Naive thymus-derived CD4-positive, alpha-beta T cell (primary cell): ENCODE measurements at regions not wholly inside any gene's neighbourhood (a gene's known extent, or its start where the extent isn't known, plus 50 kb on each side); places are given as distances from the start of the nearest gene placed in this dataset.
"Not testable (repeated sequence)": the region's sequence is repeated elsewhere in the genome, so short reads cannot be mapped to it uniquely, and the experiment has no call there.

Experiments used
- ATAC-seq: fragments of 150-1000 bp; cut with Tn5 transposase; 2 replicates; pipeline ENCODE4 v1.10.0; 2021; ENCODE audit warnings: mild to moderate bottlenecking, moderate library complexity
- CTCF ChIA-PET: fragments of 350-600 bp; sonication (Branson Sonifier 250); formaldehyde crosslinking; loops from one replicate; lab custom pipeline; 2021; ENCODE audit warnings: antibody characterized with exemption; lab: Charles Lee
- POLR2A ChIA-PET: fragments of 350-600 bp; sonication (Branson Sonifier 250); formaldehyde crosslinking; loops from one replicate; lab custom pipeline; 2021; ENCODE audit warnings: antibody characterized with exemption, inconsistent platforms; lab: Charles Lee
- DNase-seq, 9 donors: peaks; one replicate each; pipeline versions ENCODE4 v3.0.0 to v3.0.0-alpha.2; 2020 to 2022; ENCODE audit warnings: mixed read lengths in 1 of 9
- H3K27ac ChIP-seq: one replicate; pipeline ENCODE4 v1.7.0; 2013; ENCODE audit warnings: mild to moderate bottlenecking, low read depth, low read length, moderate library complexity
- H3K27me3 ChIP-seq, 2 donors: one replicate each; pipeline ENCODE4 v1.7.0; 2013; ENCODE audit warnings: low read length in 2 of 2, mild to moderate bottlenecking in 2 of 2, moderate library complexity in 2 of 2; ENCODE audit not compliant: control insufficient read depth in 2 of 2, insufficient read depth in 2 of 2
- H3K36me3 ChIP-seq, 3 experiments: 1 replicate in 2 of 3; 2 replicates in 1 of 3; pipeline ENCODE4 v1.7.0; 2013; ENCODE audit warnings: low read length in 3 of 3, mild to moderate bottlenecking in 3 of 3, moderate library complexity in 1 of 3; ENCODE audit not compliant: insufficient read depth in 3 of 3, control insufficient read depth in 2 of 3
- H3K4me1 ChIP-seq, 2 donors: one replicate each; pipeline ENCODE4 v1.7.0; 2013; ENCODE audit warnings: low read length in 2 of 2, mild to moderate bottlenecking in 2 of 2, moderate library complexity in 1 of 2; ENCODE audit not compliant: control insufficient read depth in 2 of 2, insufficient read depth in 2 of 2
- H3K4me3 ChIP-seq: 2 replicates; pipeline ENCODE4 v1.7.0; 2013; ENCODE audit warnings: mild to moderate bottlenecking, low read length
- H3K9me3 ChIP-seq, 3 experiments: 1 replicate in 2 of 3; 2 replicates in 1 of 3; pipeline ENCODE4 v1.7.0; 2013; ENCODE audit warnings: low read length in 3 of 3; ENCODE audit not compliant: control insufficient read depth in 2 of 3
- H3K27ac Mint-ChIP-seq, 9 donors: one replicate each; pipeline ENCODE4 v1.8.0; 2020 to 2022; ENCODE audit warnings: mixed read lengths in 9 of 9, mild to moderate bottlenecking in 8 of 9, moderate library complexity in 5 of 9, inconsistent platforms in 2 of 9
- H3K27me3 Mint-ChIP-seq, 5 donors: one replicate each; pipeline ENCODE4 v1.8.0; 2021 to 2022; ENCODE audit warnings: mixed read lengths in 5 of 5, mild to moderate bottlenecking in 1 of 5
- H3K36me3 Mint-ChIP-seq, 5 donors: one replicate each; pipeline ENCODE4 v1.8.0; 2020 to 2022; ENCODE audit warnings: mixed read lengths in 5 of 5, mild to moderate bottlenecking in 3 of 5, inconsistent platforms in 1 of 5
- H3K4me1 Mint-ChIP-seq, 7 donors: one replicate each; pipeline ENCODE4 v1.8.0; 2020 to 2022; ENCODE audit warnings: mixed read lengths in 7 of 7, mild to moderate bottlenecking in 3 of 7, inconsistent platforms in 1 of 7
- H3K4me3 Mint-ChIP-seq, 10 donors: one replicate each; pipeline ENCODE4 v1.8.0; 2020 to 2022; ENCODE audit warnings: mild to moderate bottlenecking in 10 of 10, mixed read lengths in 10 of 10, moderate library complexity in 6 of 10, inconsistent platforms in 2 of 10
- H3K9me3 Mint-ChIP-seq, 11 donors: one replicate each; pipeline ENCODE4 v1.8.0; 2020 to 2022; ENCODE audit warnings: mixed read lengths in 11 of 11, mild to moderate bottlenecking in 4 of 11, inconsistent platforms in 1 of 11, moderate library complexity in 1 of 11
- intact Hi-C, 2 donors: fragments of 100-400 bp; cut with micrococcal nuclease; formaldehyde crosslinking; loops; one replicate each; pipeline ENCODE4 v1.15.1; 2023

DNA sequence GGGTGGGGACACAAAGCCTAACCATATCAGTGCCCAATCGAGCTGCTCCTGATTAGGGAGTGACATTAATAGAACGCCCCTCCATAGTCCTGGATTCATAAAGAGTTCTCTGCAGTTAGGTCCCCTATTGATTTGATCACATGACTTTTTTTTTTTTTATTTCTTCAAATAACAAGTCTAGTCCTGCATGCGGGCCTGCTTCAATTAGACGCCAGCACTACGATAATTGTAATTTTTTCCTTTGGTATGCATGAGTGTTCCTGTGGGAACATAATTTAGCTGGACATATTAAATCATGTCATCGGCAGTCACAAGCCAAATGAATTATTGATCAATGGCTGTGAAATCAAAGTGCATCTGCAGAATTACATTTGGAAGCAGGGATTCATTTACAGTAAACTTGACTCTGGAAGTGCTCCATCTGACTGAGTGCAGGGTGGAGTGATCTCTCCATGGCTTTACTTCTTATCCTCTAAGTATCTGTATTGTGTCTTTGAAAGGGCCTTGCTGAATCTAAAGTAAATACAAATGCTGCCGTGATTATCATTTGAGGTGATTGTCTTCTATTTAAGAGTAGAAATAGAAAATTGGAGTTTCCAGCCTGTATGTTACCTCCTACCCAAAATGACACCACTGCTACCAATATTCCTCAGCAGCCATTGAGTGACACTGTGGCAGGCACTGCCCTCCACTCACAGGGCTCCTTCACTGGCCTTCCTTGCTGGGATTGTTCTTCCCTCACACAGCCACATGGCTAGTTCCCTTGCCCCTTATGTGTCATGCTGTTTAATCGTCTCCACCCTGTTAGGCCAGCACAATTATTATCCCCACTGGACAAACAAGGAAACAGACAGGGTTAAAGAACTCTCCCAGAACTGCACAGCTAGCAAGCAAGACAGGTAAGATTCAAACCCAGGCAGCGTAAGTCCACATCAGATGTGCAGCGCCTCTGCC lies 337.4 kb upstream of the ID2 start:
- H3K4me1 ChIP-seq, result peaks cover 0 to 19% of the 10 kb centered on the region in 2 donors
- Mint-ChIP-seq H3K4me3 (no peak overlapping the region), H3K9me3 (peaks cover 0 to 8% (median 0%) of the 10 kb centered on the region in 11 donors), H3K36me3 (peaks cover 0 to 16% (median 0%) of the 10 kb centered on the region in 5 donors), H3K27ac (no peak overlapping the region), H3K27me3 (no peaks in the 10 kb centered on the region), H3K4me1 (peaks cover 0 to 6% (median 0%) of the 10 kb centered on the region in 7 donors)
- no peak for ATAC-seq
- intact Hi-C loops, result no loop called here
- ChIA-PET POLR2A (no interaction called here), CTCF (no interaction called here)
- H3K36me3 ChIP-seq, result no peaks in the 10 kb centered on the region
- H3K4me3 ChIP-seq, result no peak overlapping the region
- H3K27ac ChIP-seq, result no peak overlapping the region
- no peaks in the 10 kb centered on the region for H3K9me3 ChIP-seq
- H3K27me3 ChIP-seq, result no peaks in the 10 kb centered on the region
- DNase-seq, result no peak

DNA sequence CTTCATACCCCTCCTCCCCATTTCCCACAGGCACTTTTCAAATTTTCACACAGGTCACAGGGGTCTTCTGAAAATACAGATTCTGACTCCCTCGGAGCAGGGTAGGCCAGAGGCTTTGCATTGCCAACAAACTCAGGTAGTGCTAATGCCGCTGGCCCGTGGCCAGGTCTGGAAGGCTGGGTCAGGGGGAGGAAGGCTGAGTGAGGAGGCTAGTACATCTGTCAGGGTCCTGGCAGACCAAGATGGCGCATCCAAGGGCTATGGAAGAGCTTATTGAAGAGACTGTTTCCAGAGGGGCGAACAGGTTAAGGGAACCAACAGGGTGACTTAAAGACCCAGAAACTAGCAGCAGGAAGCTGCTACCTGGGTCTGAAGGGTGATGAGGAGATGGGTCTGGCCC lies 336.7 kb upstream of the ID2 start:
- H3K9me3 Mint-ChIP-seq, result peaks cover 0 to 8% (median 0%) of the 10 kb centered on the region in 11 donors
- peak overlapping the region in 1 of 9 donors; percentile 50 for H3K27ac Mint-ChIP-seq
- peaks cover 0 to 17% (median 0%) of the 10 kb centered on the region in 5 donors for H3K36me3 Mint-ChIP-seq
- no peaks in the 10 kb centered on the region for H3K27me3 ChIP-seq
- intact Hi-C loops, result no loop called here
- no peaks in the 10 kb centered on the region for H3K9me3 ChIP-seq
- ChIA-PET POLR2A (no interaction called here), CTCF (no interaction called here)
- H3K4me3 Mint-ChIP-seq, result no peak overlapping the region
- H3K36me3 ChIP-seq, result no peaks in the 10 kb centered on the region
- H3K27ac ChIP-seq, result no peak overlapping the region
- H3K4me3 ChIP-seq, result no peak overlapping the region
- H3K4me1 Mint-ChIP-seq, result peaks cover 0 to 6% (median 0%) of the 10 kb centered on the region in 7 donors
- peaks cover 0 to 19% of the 10 kb centered on the region in 2 donors for H3K4me1 ChIP-seq
- no peak for ATAC-seq
- no peaks in the 10 kb centered on the region for H3K27me3 Mint-ChIP-seq
- no peak for DNase-seq

DNA sequence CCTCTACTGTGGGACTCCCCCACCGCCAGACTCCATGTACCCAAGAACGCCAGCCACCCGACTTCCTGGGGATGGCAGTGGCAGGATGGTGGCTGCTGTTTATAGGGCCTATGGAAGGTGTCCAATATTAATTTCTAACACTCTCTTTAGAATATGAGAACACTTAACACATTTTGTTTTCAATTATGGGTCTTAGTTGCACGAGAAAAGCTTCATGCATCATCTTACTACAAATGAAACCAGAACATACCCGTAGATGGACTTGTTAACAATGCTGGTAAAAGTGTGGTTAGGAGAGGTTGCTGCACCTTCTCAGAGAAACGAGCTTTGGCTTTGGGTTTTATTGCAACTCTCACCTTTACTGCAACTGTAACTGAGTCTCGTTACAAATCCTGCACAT lies 335.6 kb upstream of the ID2 start:
- peaks cover 0 to 2% (median 0%) of the 10 kb centered on the region in 11 donors for H3K9me3 Mint-ChIP-seq
- no peak overlapping the region for H3K27ac ChIP-seq
- H3K4me1 Mint-ChIP-seq, result peaks cover 0 to 6% (median 0%) of the 10 kb centered on the region in 7 donors
- intact Hi-C loops, result no loop called here
- no peaks in the 10 kb centered on the region for H3K27me3 ChIP-seq
- peaks cover 0 to 19% of the 10 kb centered on the region in 2 donors for H3K4me1 ChIP-seq
- H3K4me3 ChIP-seq, result no peak overlapping the region
- ATAC-seq (peak; percentile 59), DNase-seq (no peak)
- peak overlapping the region in 1 of 10 donors; percentile 21 for H3K4me3 Mint-ChIP-seq
- H3K36me3 Mint-ChIP-seq, result peaks cover 0 to 12% (median 0%) of the 10 kb centered on the region in 5 donors
- H3K27ac Mint-ChIP-seq, result no peak overlapping the region
- H3K27me3 Mint-ChIP-seq, result no peaks in the 10 kb centered on the region
- ChIA-PET CTCF (no interaction called here), POLR2A (no interaction called here)
- no peaks in the 10 kb centered on the region for H3K36me3 ChIP-seq
- H3K9me3 ChIP-seq, result no peaks in the 10 kb centered on the region

DNA sequence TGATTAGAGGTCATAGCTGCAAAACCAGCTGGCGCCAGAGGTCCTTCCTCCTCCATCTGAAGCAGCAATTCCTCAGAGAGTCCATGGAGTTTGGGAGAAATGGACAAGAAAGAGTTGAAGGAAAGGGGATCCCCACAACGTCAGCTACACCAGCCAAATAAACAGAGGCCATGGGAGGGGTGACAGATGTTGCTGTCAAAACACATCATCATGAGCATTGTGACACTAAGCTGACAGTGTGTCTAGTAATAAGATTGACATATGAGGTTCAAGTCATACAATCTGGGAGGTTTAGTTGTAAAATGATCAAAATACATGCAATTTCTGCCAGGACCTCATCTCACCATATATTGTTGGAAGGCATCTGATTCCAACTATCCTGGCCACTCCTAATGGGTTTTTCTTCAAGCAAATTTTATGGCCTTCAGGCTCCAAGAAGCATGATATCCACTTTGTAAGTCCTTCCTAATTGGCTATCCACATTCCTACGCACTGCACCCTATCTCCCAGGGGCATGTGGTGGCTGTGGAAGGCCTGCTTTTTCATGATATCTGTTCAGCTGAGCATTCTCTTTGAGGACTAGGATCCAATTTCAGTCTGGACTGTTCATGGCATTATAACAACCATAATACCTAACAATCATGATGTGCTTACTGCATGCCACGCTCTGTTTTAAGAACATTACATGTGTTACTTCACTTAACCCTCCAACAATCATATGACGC lies 335.0 kb upstream of the ID2 start:
- H3K4me1 Mint-ChIP-seq, result peaks cover 0 to 6% (median 0%) of the 10 kb centered on the region in 7 donors
- H3K9me3 ChIP-seq, result no peaks in the 10 kb centered on the region
- no peak overlapping the region for H3K27ac ChIP-seq
- ChIA-PET POLR2A (no interaction called here), CTCF (no interaction called here)
- peaks cover 0 to 10% (median 0%) of the 10 kb centered on the region in 5 donors for H3K36me3 Mint-ChIP-seq
- H3K27me3 Mint-ChIP-seq, result no peaks in the 10 kb centered on the region
- peaks cover 0 to 2% (median 0%) of the 10 kb centered on the region in 11 donors for H3K9me3 Mint-ChIP-seq
- ATAC-seq (peak; percentile 32), DNase-seq (no peak)
- H3K27me3 ChIP-seq, result no peaks in the 10 kb centered on the region
- peak overlapping the region in 1 of 10 donors; percentile 21 for H3K4me3 Mint-ChIP-seq
- H3K27ac Mint-ChIP-seq, result no peak overlapping the region
- peaks cover 0 to 19% of the 10 kb centered on the region in 2 donors for H3K4me1 ChIP-seq
- no peak overlapping the region for H3K4me3 ChIP-seq
- intact Hi-C loops, result no loop called here
- no peaks in the 10 kb centered on the region for H3K36me3 ChIP-seq

DNA sequence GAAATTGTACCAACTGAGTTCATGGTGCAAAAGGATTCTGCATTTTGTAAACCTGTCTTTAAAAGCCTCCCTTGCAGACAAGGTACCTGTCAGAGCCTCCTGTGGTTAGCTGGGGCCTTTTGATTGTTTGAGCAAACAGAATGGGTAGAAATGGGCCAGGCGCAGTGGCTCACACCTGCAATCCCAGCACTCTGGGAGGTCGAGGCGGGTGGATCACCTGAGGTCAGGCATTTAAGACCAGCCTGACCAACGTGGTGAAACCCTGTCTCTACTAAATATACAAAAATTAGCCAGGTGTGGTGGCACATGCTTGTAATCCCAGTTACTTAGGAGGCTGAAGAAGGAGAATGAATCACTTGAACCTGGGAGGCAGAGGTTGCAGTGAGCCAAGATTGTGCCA lies 332.9 kb upstream of the ID2 start:
- POLR2A ChIA-PET, H3K27ac Mint-ChIP-seq, H3K4me3 Mint-ChIP-seq, H3K9me3 Mint-ChIP-seq, H3K36me3 ChIP-seq, CTCF ChIA-PET, H3K27me3 Mint-ChIP-seq, H3K27ac ChIP-seq, DNase-seq, H3K9me3 ChIP-seq, H3K4me3 ChIP-seq, intact Hi-C loops, ATAC-seq, H3K4me1 Mint-ChIP-seq, H3K27me3 ChIP-seq, H3K36me3 Mint-ChIP-seq: not testable (repeated sequence)
- H3K4me1 ChIP-seq, result peaks cover 0 to 19% of the 10 kb centered on the region in 2 donors

DNA sequence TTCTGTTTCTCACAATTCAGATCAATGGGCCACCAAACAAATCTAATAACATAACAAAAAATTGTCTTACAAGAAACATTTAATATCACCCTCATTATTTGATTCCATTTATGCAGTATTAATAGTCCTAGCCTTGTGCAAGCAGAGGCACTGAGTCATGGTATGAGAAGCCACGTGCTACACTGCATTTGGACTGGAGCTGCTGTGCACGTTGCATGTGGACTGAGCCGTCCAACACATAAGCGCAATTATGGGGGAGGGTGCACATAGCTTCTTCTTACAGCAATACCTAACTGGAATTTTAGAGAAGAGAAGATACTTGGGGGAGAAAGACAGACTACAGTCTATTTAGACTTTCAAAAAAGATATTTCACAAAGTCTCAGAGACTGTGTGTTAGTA lies 329.6 kb upstream of the ID2 start:
- DNase-seq, result no peak
- peaks cover 0 to 6% (median 0%) of the 10 kb centered on the region in 5 donors for H3K27me3 Mint-ChIP-seq

More for the DNA sequence above, 329.6 kb upstream of the ID2 start:
- H3K4me1 Mint-ChIP-seq, result peaks cover 0 to 8% (median 0%) of the 10 kb centered on the region in 7 donors
- H3K36me3 ChIP-seq, result no peaks in the 10 kb centered on the region
- ATAC-seq, result no peak
- peaks cover 0 to 18% (median 0%) of the 10 kb centered on the region in 5 donors for H3K36me3 Mint-ChIP-seq
- H3K27ac ChIP-seq, result no peak overlapping the region
- H3K4me3 Mint-ChIP-seq, result no peak overlapping the region
- POLR2A ChIA-PET, result no interaction called here
- H3K27ac Mint-ChIP-seq, result no peak overlapping the region
- peaks cover 0 to 3% (median 0%) of the 10 kb centered on the region in 3 experiments for H3K9me3 ChIP-seq
- intact Hi-C loops, result no loop called here
- no peaks in the 10 kb centered on the region for H3K27me3 ChIP-seq
- no peak overlapping the region for H3K4me3 ChIP-seq
- no peaks in the 10 kb centered on the region for H3K4me1 ChIP-seq
- H3K9me3 Mint-ChIP-seq, result peaks cover 0 to 16% (median 0%) of the 10 kb centered on the region in 11 donors
- CTCF ChIA-PET, result no interaction called here
